Activated naive CD4-positive, alpha-beta T cell treated with anti-CD3 and anti-CD28 coated beads, Interleukin-2, amount 10 ng/mL, durations not matched to agents 7 days and 5 days (primary cell): ENCODE measurements at regions not wholly inside any gene's neighbourhood (a gene's known extent, or its start where the extent isn't known, plus 50 kb on each side); places are given as distances from the start of the nearest gene placed in this dataset.

Experiments used
- CTCF ChIA-PET: fragments of 350-600 bp; sonication (Branson Sonifier 250); formaldehyde crosslinking; loops from one replicate; lab custom pipeline; 2021; ENCODE audit warnings: antibody characterized with exemption; lab: Charles Lee
- DNase-seq: peaks from one replicate; pipeline ENCODE4 v3.0.0-alpha.2; 2020
- H3K27ac Mint-ChIP-seq: one replicate; pipeline ENCODE4 v1.8.0; 2021; ENCODE audit warnings: mild to moderate bottlenecking, moderate library complexity, mixed read lengths
- H3K27me3 Mint-ChIP-seq: one replicate; pipeline ENCODE4 v1.8.0; 2021; ENCODE audit warnings: mild to moderate bottlenecking, mixed read lengths
- H3K36me3 Mint-ChIP-seq: one replicate; pipeline ENCODE4 v1.8.0; 2021; ENCODE audit warnings: mixed read lengths
- H3K4me1 Mint-ChIP-seq: one replicate; pipeline ENCODE4 v1.8.0; 2021; ENCODE audit warnings: mixed read lengths
- H3K4me3 Mint-ChIP-seq: one replicate; pipeline ENCODE4 v1.8.0; 2021; ENCODE audit warnings: mild to moderate bottlenecking, moderate library complexity, mixed read lengths
- H3K9me3 Mint-ChIP-seq: one replicate; pipeline ENCODE4 v1.8.0; 2021; ENCODE audit warnings: mixed read lengths

- DNase-seq: no peak
- H3K4me1 Mint-ChIP-seq: no peaks in the 10 kb centered on the region
- no peaks in the 10 kb centered on the region for H3K36me3 Mint-ChIP-seq
- H3K4me3 Mint-ChIP-seq: no peak overlapping the region
- no peaks in the 10 kb centered on the region for H3K27me3 Mint-ChIP-seq
- no peak overlapping the region for H3K27ac Mint-ChIP-seq
- H3K9me3 Mint-ChIP-seq: peaks cover 5% of the 10 kb centered on the region
- CTCF ChIA-PET: no interaction called here
Observed at GRCh38 chr6:94454231-94454630, 1034.9 kb upstream of the EPHA7 start.

GRCh38 chr6:94446120-94446519 lies 1026.8 kb upstream of the EPHA7 start:
- no peak overlapping the region for H3K4me3 Mint-ChIP-seq
- DNase-seq: no peak
- H3K27ac Mint-ChIP-seq: no peak overlapping the region
- peaks cover 4% of the 10 kb centered on the region for H3K9me3 Mint-ChIP-seq
- no peaks in the 10 kb centered on the region for H3K36me3 Mint-ChIP-seq
- CTCF ChIA-PET: no interaction called here
- no peaks in the 10 kb centered on the region for H3K27me3 Mint-ChIP-seq
- no peaks in the 10 kb centered on the region for H3K4me1 Mint-ChIP-seq

GRCh38 chr6:94443701-94444100 lies 1024.3 kb upstream of the EPHA7 start:
- Mint-ChIP-seq H3K27ac (no peak overlapping the region), H3K4me3 (no peak overlapping the region), H3K27me3 (no peaks in the 10 kb centered on the region), H3K9me3 (peaks cover 4% of the 10 kb centered on the region), H3K36me3 (no peaks in the 10 kb centered on the region), H3K4me1 (no peaks in the 10 kb centered on the region)
- CTCF ChIA-PET: no interaction called here
- DNase-seq: no peak

- DNase-seq: no peak
- Mint-ChIP-seq H3K36me3 (no peaks in the 10 kb centered on the region), H3K27me3 (no peaks in the 10 kb centered on the region), H3K4me1 (no peaks in the 10 kb centered on the region), H3K27ac (no peak overlapping the region), H3K4me3 (no peak overlapping the region), H3K9me3 (peaks cover 13% of the 10 kb centered on the region)
- CTCF ChIA-PET: no interaction called here
Observed at GRCh38 chr6:94424692-94425091, 1005.3 kb upstream of the EPHA7 start.

GRCh38 chr6:94417363-94417762 lies 998.0 kb upstream of the EPHA7 start:
- H3K4me1 Mint-ChIP-seq: no peaks in the 10 kb centered on the region
- no peaks in the 10 kb centered on the region for H3K36me3 Mint-ChIP-seq
- H3K9me3 Mint-ChIP-seq: peaks cover 8% of the 10 kb centered on the region
- CTCF ChIA-PET: no interaction called here
- H3K27ac Mint-ChIP-seq: no peak overlapping the region
- H3K27me3 Mint-ChIP-seq: no peaks in the 10 kb centered on the region
- no peak for DNase-seq
- no peak overlapping the region for H3K4me3 Mint-ChIP-seq

- H3K27ac Mint-ChIP-seq: no peak overlapping the region
- CTCF ChIA-PET: no interaction called here
- H3K4me1 Mint-ChIP-seq: no peaks in the 10 kb centered on the region
- peaks cover 6% of the 10 kb centered on the region for H3K9me3 Mint-ChIP-seq
- no peaks in the 10 kb centered on the region for H3K36me3 Mint-ChIP-seq
- no peak overlapping the region for H3K4me3 Mint-ChIP-seq
- no peak for DNase-seq
- H3K27me3 Mint-ChIP-seq: no peaks in the 10 kb centered on the region
Observed at GRCh38 chr6:94414041-94414440, 994.7 kb upstream of the EPHA7 start.

- H3K27me3 Mint-ChIP-seq: no peaks in the 10 kb centered on the region
- no peak overlapping the region for H3K4me3 Mint-ChIP-seq
- DNase-seq: no peak
- H3K27ac Mint-ChIP-seq: no peak overlapping the region
- H3K4me1 Mint-ChIP-seq: no peaks in the 10 kb centered on the region
- no peaks in the 10 kb centered on the region for H3K9me3 Mint-ChIP-seq
- CTCF ChIA-PET: no interaction called here
- no peaks in the 10 kb centered on the region for H3K36me3 Mint-ChIP-seq
Observed at GRCh38 chr6:94401311-94401710, 982.0 kb upstream of the EPHA7 start.

GRCh38 chr6:94394822-94395221 lies 975.5 kb upstream of the EPHA7 start:
- H3K4me1 Mint-ChIP-seq: no peaks in the 10 kb centered on the region
- H3K27ac Mint-ChIP-seq: no peak overlapping the region

GRCh38 chr6:94389218-94389617 lies 969.9 kb upstream of the EPHA7 start:
- no peak overlapping the region for H3K4me3 Mint-ChIP-seq
- peaks cover 2% of the 10 kb centered on the region for H3K9me3 Mint-ChIP-seq
- no peaks in the 10 kb centered on the region for H3K27me3 Mint-ChIP-seq
- no peak for DNase-seq
- CTCF ChIA-PET: no interaction called here
- H3K36me3 Mint-ChIP-seq: no peaks in the 10 kb centered on the region
- H3K27ac Mint-ChIP-seq: no peak overlapping the region
- H3K4me1 Mint-ChIP-seq: no peaks in the 10 kb centered on the region

More at GRCh38 chr6:94394822-94395221, 975.5 kb upstream of the EPHA7 start:
- no peak for DNase-seq
- H3K4me3 Mint-ChIP-seq: no peak overlapping the region
- H3K36me3 Mint-ChIP-seq: no peaks in the 10 kb centered on the region
- H3K9me3 Mint-ChIP-seq: no peaks in the 10 kb centered on the region
- CTCF ChIA-PET: interaction anchor here (1.1 kb wide), 1 partner anchor 8 kb away, joined by 3 read pairs; no protein-coding TSS in a partner anchor
- H3K27me3 Mint-ChIP-seq: no peaks in the 10 kb centered on the region

GRCh38 chr6:94377835-94378234 lies 958.5 kb upstream of the EPHA7 start:
- Mint-ChIP-seq H3K27ac (no peak overlapping the region), H3K4me1 (no peaks in the 10 kb centered on the region), H3K27me3 (no peaks in the 10 kb centered on the region), H3K36me3 (no peaks in the 10 kb centered on the region), H3K9me3 (peaks cover 3% of the 10 kb centered on the region), H3K4me3 (no peak overlapping the region)
- DNase-seq: no peak
- CTCF ChIA-PET: no interaction called here

- Mint-ChIP-seq H3K27me3 (no peaks in the 10 kb centered on the region), H3K9me3 (peaks cover 3% of the 10 kb centered on the region), H3K27ac (no peak overlapping the region), H3K36me3 (no peaks in the 10 kb centered on the region), H3K4me3 (no peak overlapping the region), H3K4me1 (no peaks in the 10 kb centered on the region)
- DNase-seq: no peak
- CTCF ChIA-PET: no interaction called here
Observed at GRCh38 chr6:94376876-94377275, 957.5 kb upstream of the EPHA7 start.

GRCh38 chr6:94372229-94372628 lies 952.9 kb upstream of the EPHA7 start:
- H3K9me3 Mint-ChIP-seq: peaks cover 3% of the 10 kb centered on the region
- H3K36me3 Mint-ChIP-seq: no peaks in the 10 kb centered on the region
- DNase-seq: no peak
- no peak overlapping the region for H3K27ac Mint-ChIP-seq
- H3K4me3 Mint-ChIP-seq: no peak overlapping the region
- no peaks in the 10 kb centered on the region for H3K27me3 Mint-ChIP-seq
- no peaks in the 10 kb centered on the region for H3K4me1 Mint-ChIP-seq
- CTCF ChIA-PET: no interaction called here

GRCh38 chr6:94367316-94367715 lies 948.0 kb upstream of the EPHA7 start:
- no peaks in the 10 kb centered on the region for H3K27me3 Mint-ChIP-seq
- H3K4me1 Mint-ChIP-seq: no peaks in the 10 kb centered on the region
- no peak for DNase-seq
- H3K9me3 Mint-ChIP-seq: peaks cover 4% of the 10 kb centered on the region
- H3K27ac Mint-ChIP-seq: no peak overlapping the region
- H3K4me3 Mint-ChIP-seq: no peak overlapping the region
- no peaks in the 10 kb centered on the region for H3K36me3 Mint-ChIP-seq
- CTCF ChIA-PET: interaction anchor here (0.5 kb wide), 1 partner anchor 73 kb away, joined by 3 read pairs; no protein-coding TSS in a partner anchor

- no peaks in the 10 kb centered on the region for H3K27me3 Mint-ChIP-seq
- no peak overlapping the region for H3K27ac Mint-ChIP-seq
- H3K9me3 Mint-ChIP-seq: peaks cover 4% of the 10 kb centered on the region
- H3K4me1 Mint-ChIP-seq: no peaks in the 10 kb centered on the region
- no peaks in the 10 kb centered on the region for H3K36me3 Mint-ChIP-seq
- no peak overlapping the region for H3K4me3 Mint-ChIP-seq
- DNase-seq: no peak
- CTCF ChIA-PET: no interaction called here
Observed at GRCh38 chr6:94362061-94362864, 942.9 kb upstream of the EPHA7 start.

GRCh38 chr6:94361304-94362060 lies 942.1 kb upstream of the EPHA7 start:
- H3K9me3 Mint-ChIP-seq: peaks cover 4% of the 10 kb centered on the region
- CTCF ChIA-PET: no interaction called here
- DNase-seq: no peak

More at GRCh38 chr6:94361304-94362060, 942.1 kb upstream of the EPHA7 start:
- no peaks in the 10 kb centered on the region for H3K36me3 Mint-ChIP-seq
- H3K27me3 Mint-ChIP-seq: no peaks in the 10 kb centered on the region
- no peak overlapping the region for H3K4me3 Mint-ChIP-seq
- H3K4me1 Mint-ChIP-seq: no peaks in the 10 kb centered on the region
- no peak overlapping the region for H3K27ac Mint-ChIP-seq
